ENCODE measurements at regions not wholly inside any gene's neighbourhood (a gene's known extent, or its start where the extent isn't known, plus 50 kb on each side); places are given as distances from the start of the nearest gene placed in this dataset.

- H2AFZ ChIP-seq (ENCODE audit: control insufficient read depth, low read length) = no peak overlapping the region
- no peaks in the 10 kb centered on the region for H3K9me1 ChIP-seq (ENCODE audit: control insufficient read depth, extremely low read depth, insufficient read depth, low read length)
- no peaks in the 10 kb centered on the region for H3K4me1 ChIP-seq (ENCODE audit: control insufficient read depth, extremely low read depth, insufficient read depth, low read length)
- H3K36me3 ChIP-seq (ENCODE audit: control insufficient read depth in 2 of 2, extremely low read depth in 1 of 2, insufficient read depth in 2 of 2, low read length in 2 of 2) = no peaks in the 10 kb centered on the region
- dilution Hi-C loops (cut with MboI; ENCODE audit: extremely low pct_ligation_motif_present, low sequenced_read_pairs) = no loop called here
- no peaks in the 10 kb centered on the region for H4K20me1 ChIP-seq (ENCODE audit: control insufficient read depth, extremely low read depth, insufficient read depth, low read length)
- H3K9me3 ChIP-seq (ENCODE audit: control insufficient read depth, low read depth, low read length) = no peaks in the 10 kb centered on the region
- DNase-seq (ENCODE audit: low read depth, low spot score) (no peak), FAIRE-seq (no peak)
- no peak overlapping the region for H3K4me3 ChIP-seq (ENCODE audit: control insufficient read depth in 2 of 3, extremely low read depth in 1 of 3, insufficient read depth in 2 of 3, low read depth in 1 of 3, low read length in 3 of 3)
- no peaks in the 10 kb centered on the region for H3K27me3 ChIP-seq (ENCODE audit: control insufficient read depth, extremely low read depth, insufficient read depth, low read length)
- TF ChIP-seq CTCF (optimal IDR thresholded peaks at IDR 0.05 in 1 of 3, IDR thresholded peaks at IDR 0.05 in 1 of 3, conservative IDR thresholded peaks at IDR 0.05 in 1 of 3; ENCODE audit: extremely low read depth in 1 of 3, insufficient read depth in 2 of 3, low read length in 3 of 3) = no peak
- TF ChIP-seq EZH2 (IDR thresholded peaks at IDR 0.05; ENCODE audit: low read length) = no peak
- H3K79me2 ChIP-seq (ENCODE audit: control insufficient read depth, insufficient read depth, low read length) = no peaks in the 10 kb centered on the region
- no peak overlapping the region for H3K9ac ChIP-seq (ENCODE audit: control insufficient read depth, extremely low read depth, insufficient read depth, low read length)
- no peak overlapping the region for H3K27ac ChIP-seq (ENCODE audit: control insufficient read depth, insufficient read depth, low read length)
- no peak overlapping the region for H3K4me2 ChIP-seq (ENCODE audit: control insufficient read depth, extremely low read depth, insufficient read depth, low read depth, low read length)
Observed at GRCh38 chr10:20396205-20396604, 500.9 kb downstream of the NEBL start.

GRCh38 chr10:20391629-20392028 lies 505.5 kb downstream of the NEBL start:
- no peaks in the 10 kb centered on the region for H3K4me1 ChIP-seq (ENCODE audit: control insufficient read depth, extremely low read depth, insufficient read depth, low read length)
- FAIRE-seq = no peak
- no peak for DNase-seq (ENCODE audit: low read depth, low spot score)
- TF ChIP-seq CTCF (optimal IDR thresholded peaks at IDR 0.05 in 1 of 3, IDR thresholded peaks at IDR 0.05 in 1 of 3, conservative IDR thresholded peaks at IDR 0.05 in 1 of 3; ENCODE audit: extremely low read depth in 1 of 3, insufficient read depth in 2 of 3, low read length in 3 of 3) = no peak
- no peak for TF ChIP-seq EZH2 (IDR thresholded peaks at IDR 0.05; ENCODE audit: low read length)
- H3K9me3 ChIP-seq (ENCODE audit: control insufficient read depth, low read depth, low read length) = no peaks in the 10 kb centered on the region
- H3K36me3 ChIP-seq (ENCODE audit: control insufficient read depth in 2 of 2, extremely low read depth in 1 of 2, insufficient read depth in 2 of 2, low read length in 2 of 2) = no peaks in the 10 kb centered on the region
- no peak overlapping the region for H3K9ac ChIP-seq (ENCODE audit: control insufficient read depth, extremely low read depth, insufficient read depth, low read length)
- H4K20me1 ChIP-seq (ENCODE audit: control insufficient read depth, extremely low read depth, insufficient read depth, low read length) = no peaks in the 10 kb centered on the region
- H3K9me1 ChIP-seq (ENCODE audit: control insufficient read depth, extremely low read depth, insufficient read depth, low read length) = no peaks in the 10 kb centered on the region
- H3K4me3 ChIP-seq (ENCODE audit: control insufficient read depth in 2 of 3, extremely low read depth in 1 of 3, insufficient read depth in 2 of 3, low read depth in 1 of 3, low read length in 3 of 3) = no peak overlapping the region
- no peak overlapping the region for H2AFZ ChIP-seq (ENCODE audit: control insufficient read depth, low read length)
- no peaks in the 10 kb centered on the region for H3K27me3 ChIP-seq (ENCODE audit: control insufficient read depth, extremely low read depth, insufficient read depth, low read length)
- dilution Hi-C loops (cut with MboI; ENCODE audit: extremely low pct_ligation_motif_present, low sequenced_read_pairs) = no loop called here
- H3K27ac ChIP-seq (ENCODE audit: control insufficient read depth, insufficient read depth, low read length) = no peak overlapping the region
- H3K4me2 ChIP-seq (ENCODE audit: control insufficient read depth, extremely low read depth, insufficient read depth, low read depth, low read length) = no peak overlapping the region
- H3K79me2 ChIP-seq (ENCODE audit: control insufficient read depth, insufficient read depth, low read length) = no peaks in the 10 kb centered on the region

Measured in keratinocyte (primary cell).